ENCODE measurements at regions not wholly inside any gene's neighbourhood (a gene's known extent, or its start where the extent isn't known, plus 50 kb on each side); places are given as distances from the start of the nearest gene placed in this dataset.

DNA sequence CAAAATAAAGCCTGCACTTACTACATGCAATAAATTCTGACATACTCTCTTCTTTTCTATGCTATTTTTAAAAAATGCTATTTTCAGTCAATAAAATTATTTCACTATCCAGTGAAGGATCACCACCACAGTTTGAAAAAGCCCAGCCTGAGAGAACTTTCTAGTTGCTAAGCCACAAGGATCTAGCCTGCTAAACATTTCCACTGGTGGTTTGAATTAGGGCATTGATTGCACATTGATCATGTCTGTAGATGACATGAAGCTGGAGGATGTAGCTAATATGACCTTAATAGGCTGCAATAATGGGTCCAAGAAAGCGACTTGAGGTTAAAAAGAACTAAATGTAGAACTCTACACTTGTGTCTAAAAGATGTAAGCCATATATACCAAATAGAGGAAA is 56.0 kb upstream of the ARHGAP21 start:
- CTCF ChIA-PET: no interaction called here
- POLR2A ChIA-PET: no interaction called here
- WGBS (ENCODE audit: insufficient coverage): no CpG with 5 or more reads among the region's 1 CpG

GRCh38 chr10:24778298-24778697 is 54.6 kb upstream of the ARHGAP21 start:
- no peak for DNase-seq
- POLR2A ChIA-PET: no interaction called here
- TF ChIP-seq, protein P1, sequence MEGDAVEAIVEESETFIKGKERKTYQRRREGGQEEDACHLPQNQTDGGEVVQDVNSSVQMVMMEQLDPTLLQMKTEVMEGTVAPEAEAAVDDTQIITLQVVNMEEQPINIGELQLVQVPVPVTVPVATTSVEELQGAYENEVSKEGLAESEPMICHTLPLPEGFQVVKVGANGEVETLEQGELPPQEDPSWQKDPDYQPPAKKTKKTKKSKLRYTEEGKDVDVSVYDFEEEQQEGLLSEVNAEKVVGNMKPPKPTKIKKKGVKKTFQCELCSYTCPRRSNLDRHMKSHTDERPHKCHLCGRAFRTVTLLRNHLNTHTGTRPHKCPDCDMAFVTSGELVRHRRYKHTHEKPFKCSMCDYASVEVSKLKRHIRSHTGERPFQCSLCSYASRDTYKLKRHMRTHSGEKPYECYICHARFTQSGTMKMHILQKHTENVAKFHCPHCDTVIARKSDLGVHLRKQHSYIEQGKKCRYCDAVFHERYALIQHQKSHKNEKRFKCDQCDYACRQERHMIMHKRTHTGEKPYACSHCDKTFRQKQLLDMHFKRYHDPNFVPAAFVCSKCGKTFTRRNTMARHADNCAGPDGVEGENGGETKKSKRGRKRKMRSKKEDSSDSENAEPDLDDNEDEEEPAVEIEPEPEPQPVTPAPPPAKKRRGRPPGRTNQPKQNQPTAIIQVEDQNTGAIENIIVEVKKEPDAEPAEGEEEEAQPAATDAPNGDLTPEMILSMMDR (IDR thresholded peaks at IDR 0.05): no peak
- no peak for TF ChIP-seq EZH2 (IDR thresholded peaks at IDR 0.05; ENCODE audit: borderline replicate concordance, insufficient read depth, low read depth, low read length, poor library complexity, severe bottlenecking)
- Histone ChIP-seq H3K4me2 (replicated peaks; ENCODE audit: low read depth, low read length, poor library complexity, severe bottlenecking) (no peak overlapping the region), H2AFZ (ENCODE audit: insufficient read depth, low read depth, low read length, poor library complexity, severe bottlenecking) (no peak overlapping the region), H3K4me1 (ENCODE audit: control insufficient read depth in 2 of 2, insufficient read depth in 2 of 2, low read length in 2 of 2) (no peaks in the 10 kb centered on the region), H4K20me1 (ENCODE audit: control insufficient read depth, insufficient read depth, low read length, poor library complexity, severe bottlenecking) (no peaks in the 10 kb centered on the region), H3K4me3 (ENCODE audit: control extremely low read depth in 1 of 5, extremely low read depth in 1 of 5, insufficient read depth in 1 of 5, low read depth in 2 of 5, low read length in 4 of 5) (no peak overlapping the region), H3K27ac (ENCODE audit: low read length in 2 of 2) (no peak overlapping the region), H3K9me3 (ENCODE audit: control extremely low read depth in 1 of 3, control insufficient read depth in 2 of 3, insufficient read depth in 1 of 3, low read length in 2 of 3) (no peaks in the 10 kb centered on the region), H3K79me2 (ENCODE audit: control insufficient read depth, insufficient read depth, low read length) (no peaks in the 10 kb centered on the region), H3K27me3 (replicated peaks in 1 of 4; ENCODE audit: control extremely low read depth in 1 of 4, control insufficient read depth in 3 of 4, insufficient read depth in 4 of 4, low read length in 3 of 4) (no peaks in the 10 kb centered on the region), H3K36me3 (replicated peaks in 1 of 2; ENCODE audit: control extremely low read depth in 1 of 2, control insufficient read depth in 1 of 2, extremely low read depth in 1 of 2, insufficient read depth in 2 of 2, low read length in 1 of 2) (no peaks in the 10 kb centered on the region), H3K9ac (ENCODE audit: low read length) (no peak overlapping the region)
- Mint-ChIP-seq H3K4me3 (no peak overlapping the region), H3K9me3 (ENCODE audit: insufficient read depth) (peaks cover 2% of the 10 kb centered on the region), H3K4me1 (no peaks in the 10 kb centered on the region), H3K27ac (no peak overlapping the region), H3K27me3 (peaks cover 3% of the 10 kb centered on the region)
- whole genome bisulfite sequencing (ENCODE audit: insufficient coverage): 100% methylated on average over 2 of the region's 7 CpGs
- no peak for ATAC-seq (ENCODE audit: low read depth)
- CTCF ChIA-PET: no interaction called here
- intact Hi-C loops (cut with micrococcal nuclease): no loop called here

More for the DNA sequence above, 56.0 kb upstream of the ARHGAP21 start:
- Histone ChIP-seq H3K9ac (ENCODE audit: low read length) (no peak overlapping the region), H3K27ac (ENCODE audit: low read length in 2 of 2) (no peak overlapping the region), H2AFZ (ENCODE audit: insufficient read depth, low read depth, low read length, poor library complexity, severe bottlenecking) (no peak overlapping the region), H4K20me1 (ENCODE audit: control insufficient read depth, insufficient read depth, low read length, poor library complexity, severe bottlenecking) (no peaks in the 10 kb centered on the region), H3K79me2 (ENCODE audit: control insufficient read depth, insufficient read depth, low read length) (no peaks in the 10 kb centered on the region), H3K27me3 (replicated peaks in 1 of 4; ENCODE audit: control extremely low read depth in 1 of 4, control insufficient read depth in 3 of 4, insufficient read depth in 4 of 4, low read length in 3 of 4) (no peaks in the 10 kb centered on the region), H3K9me3 (ENCODE audit: control extremely low read depth in 1 of 3, control insufficient read depth in 2 of 3, insufficient read depth in 1 of 3, low read length in 2 of 3) (no peaks in the 10 kb centered on the region), H3K4me1 (ENCODE audit: control insufficient read depth in 2 of 2, insufficient read depth in 2 of 2, low read length in 2 of 2) (no peaks in the 10 kb centered on the region), H3K36me3 (replicated peaks in 1 of 2; ENCODE audit: control extremely low read depth in 1 of 2, control insufficient read depth in 1 of 2, extremely low read depth in 1 of 2, insufficient read depth in 2 of 2, low read length in 1 of 2) (no peaks in the 10 kb centered on the region), H3K4me2 (replicated peaks; ENCODE audit: low read depth, low read length, poor library complexity, severe bottlenecking) (no peak overlapping the region), H3K4me3 (ENCODE audit: control extremely low read depth in 1 of 5, extremely low read depth in 1 of 5, insufficient read depth in 1 of 5, low read depth in 2 of 5, low read length in 4 of 5) (no peak overlapping the region)
- DNase-seq: no peak
- Mint-ChIP-seq H3K27ac (no peak overlapping the region), H3K4me3 (no peak overlapping the region), H3K9me3 (ENCODE audit: insufficient read depth) (peaks cover 2% of the 10 kb centered on the region), H3K27me3 (peaks cover 3% of the 10 kb centered on the region), H3K4me1 (no peaks in the 10 kb centered on the region)
- TF ChIP-seq EZH2 (IDR thresholded peaks at IDR 0.05; ENCODE audit: borderline replicate concordance, insufficient read depth, low read depth, low read length, poor library complexity, severe bottlenecking): no peak
- TF ChIP-seq, protein P1 (IDR thresholded peaks at IDR 0.05): no peak
- intact Hi-C loops (cut with micrococcal nuclease): no loop called here
- no peak for ATAC-seq (ENCODE audit: low read depth)
